Mesenchymal stem cell (in vitro differentiated cells and primary cell): ENCODE measurements at regions not wholly inside any gene's neighbourhood (a gene's known extent, or its start where the extent isn't known, plus 50 kb on each side); places are given as distances from the start of the nearest gene placed in this dataset.

ENCODE experiments used
- DNase-seq: peaks from one replicate; pipeline ENCODE4 v3.0.0-alpha.2; 2013
- H2AFZ ChIP-seq: one replicate; pipeline ENCODE4 v1.6.1; 2013; ENCODE audit warnings: low read depth, mild to moderate bottlenecking, control low read depth, inconsistent platforms, low read length, moderate library complexity
- H2AK5ac ChIP-seq: 2 replicates; pipeline ENCODE4 v1.6.1; 2013; ENCODE audit warnings: low read length, moderate library complexity, mild to moderate bottlenecking, inconsistent platforms; ENCODE audit not compliant: severe bottlenecking
- H2BK120ac ChIP-seq: one replicate; pipeline ENCODE4 v1.6.1; 2013; ENCODE audit warnings: low read depth, mild to moderate bottlenecking, inconsistent platforms, low read length, moderate library complexity
- H2BK12ac ChIP-seq, 2 experiments: one replicate each; pipeline ENCODE4 v1.6.1; 2013; ENCODE audit warnings: inconsistent platforms in 2 of 2, low read length in 2 of 2, mild to moderate bottlenecking in 2 of 2, moderate library complexity in 2 of 2, control low read depth in 1 of 2
- H2BK15ac ChIP-seq: one replicate; pipeline ENCODE4 v1.6.1; 2013; ENCODE audit warnings: mild to moderate bottlenecking, low read depth, inconsistent platforms; ENCODE audit not compliant: poor library complexity, severe bottlenecking
- H2BK5ac ChIP-seq: 2 replicates; pipeline ENCODE4 v1.6.1; 2013; ENCODE audit warnings: low read depth, mild to moderate bottlenecking, low read length, control low read depth, inconsistent platforms; ENCODE audit not compliant: poor library complexity, severe bottlenecking
- H3K14ac ChIP-seq, 2 experiments: one replicate each; pipeline ENCODE4 v1.6.1; 2013; ENCODE audit warnings: inconsistent platforms in 2 of 2, low read length in 2 of 2, control low read depth in 1 of 2, mild to moderate bottlenecking in 1 of 2, moderate library complexity in 1 of 2
- H3K18ac ChIP-seq, 2 experiments: one replicate each; pipeline ENCODE4 v1.6.1; 2013; ENCODE audit warnings: inconsistent platforms in 2 of 2, low read length in 2 of 2, control low read depth in 1 of 2, low read depth in 1 of 2, mild to moderate bottlenecking in 1 of 2
- H3K23ac ChIP-seq, 2 experiments: one replicate each; pipeline ENCODE4 v1.6.1; 2013; ENCODE audit warnings: inconsistent platforms in 2 of 2, low read length in 2 of 2, mild to moderate bottlenecking in 2 of 2, moderate library complexity in 2 of 2, control low read depth in 1 of 2
- H3K27ac ChIP-seq: 2 replicates; pipeline ENCODE4 v1.5.1; 2013; ENCODE audit warnings: mild to moderate bottlenecking, moderate library complexity, low read length, control low read depth, inconsistent platforms; ENCODE audit not compliant: poor library complexity, severe bottlenecking
- H3K27me3 ChIP-seq, 2 experiments: 2 replicates each; pipeline versions ENCODE4 v1.6.1 to v1.7.0; 2013; ENCODE audit warnings: low read length in 2 of 2, mild to moderate bottlenecking in 2 of 2, moderate library complexity in 2 of 2, control low read depth in 1 of 2, inconsistent platforms in 1 of 2; ENCODE audit not compliant: control insufficient read depth in 1 of 2, insufficient read depth in 1 of 2
- H3K36me3 ChIP-seq, 2 experiments: 2 replicates each; pipeline versions ENCODE4 v1.6.1 to v1.7.0; 2013; ENCODE audit warnings: low read length in 2 of 2, control low read depth in 1 of 2, inconsistent platforms in 1 of 2, low read depth in 1 of 2, mild to moderate bottlenecking in 1 of 2; ENCODE audit not compliant: insufficient read depth in 2 of 2, control insufficient read depth in 1 of 2
- H3K4ac ChIP-seq, 2 experiments: one replicate each; pipeline ENCODE4 v1.6.1; 2013; ENCODE audit warnings: inconsistent platforms in 2 of 2, low read length in 2 of 2, mild to moderate bottlenecking in 2 of 2, moderate library complexity in 2 of 2, control low read depth in 1 of 2, low read depth in 1 of 2
- H3K4me1 ChIP-seq: 2 replicates; pipeline ENCODE4 v1.6.1; 2013; ENCODE audit warnings: low read depth, low read length, control low read depth; ENCODE audit not compliant: control insufficient read depth, insufficient read depth
- H3K4me2 ChIP-seq: 2 replicates; pipeline ENCODE4 v1.6.1; 2013; ENCODE audit warnings: low read length, mild to moderate bottlenecking, inconsistent platforms; ENCODE audit not compliant: poor library complexity, severe bottlenecking
- H3K4me3 ChIP-seq, 2 experiments: 2 replicates each; pipeline versions ENCODE4 v1.5.1 to v1.7.0; 2013; ENCODE audit warnings: low read length in 2 of 2, mild to moderate bottlenecking in 2 of 2, control low read depth in 1 of 2, low read depth in 1 of 2; ENCODE audit not compliant: insufficient read depth in 1 of 2
- H3K79me1 ChIP-seq: replicated peaks from 2 replicates; pipeline ENCODE4 v1.6.1; 2013; ENCODE audit warnings: mild to moderate bottlenecking, control low read depth, low read length, inconsistent platforms; ENCODE audit not compliant: poor library complexity, severe bottlenecking
- H3K9ac ChIP-seq: 2 replicates; pipeline ENCODE4 v1.7.0; 2013; ENCODE audit warnings: mild to moderate bottlenecking, low read length, moderate library complexity
- H3K9me3 ChIP-seq: 2 replicates; pipeline ENCODE4 v1.7.0; 2013; ENCODE audit warnings: mild to moderate bottlenecking, low read length; ENCODE audit not compliant: control insufficient read depth
- H4K8ac ChIP-seq: one replicate; pipeline ENCODE4 v1.6.1; 2013; ENCODE audit warnings: inconsistent platforms, mild to moderate bottlenecking, low read length, moderate library complexity
- H4K91ac ChIP-seq: one replicate; pipeline ENCODE4 v1.6.1; 2013; ENCODE audit warnings: mild to moderate bottlenecking, low read length, inconsistent platforms
- WGBS: methylation state at CpG from one replicate; pipeline ENCODE4 v1.1.7; 2013; ENCODE audit warnings: mixed read lengths; 5-methylcytosine and 5-hydroxymethylcytosine counted together

GRCh38 chr13:34578917-34579316 is 363.2 kb upstream of the NBEA start:
- no peaks in the 10 kb centered on the region for H3K79me1 ChIP-seq
- no peak overlapping the region for H3K4me3 ChIP-seq
- no peak overlapping the region for H3K27ac ChIP-seq
- no peaks in the 10 kb centered on the region for H3K27me3 ChIP-seq
- no peaks in the 10 kb centered on the region for H3K9me3 ChIP-seq
- H3K4me1 ChIP-seq, result peaks cover 1% of the 10 kb centered on the region
- no peak overlapping the region for H2BK12ac ChIP-seq
- no peak overlapping the region for H3K14ac ChIP-seq
- H2BK15ac ChIP-seq, result no peak overlapping the region
- no peak overlapping the region for H4K8ac ChIP-seq
- no peak overlapping the region for H3K9ac ChIP-seq
- no peak overlapping the region for H2BK120ac ChIP-seq
- no peak overlapping the region for H3K23ac ChIP-seq
- DNase-seq, result no peak
- H3K36me3 ChIP-seq, result no peaks in the 10 kb centered on the region
- H3K18ac ChIP-seq, result no peak overlapping the region
- no peak overlapping the region for H4K91ac ChIP-seq
- H2AFZ ChIP-seq, result no peak overlapping the region
- H3K4ac ChIP-seq, result no peak overlapping the region
- H3K4me2 ChIP-seq, result no peak overlapping the region
- H2BK5ac ChIP-seq, result no peak overlapping the region
- H2AK5ac ChIP-seq, result no peak overlapping the region

- Histone ChIP-seq H4K91ac (no peak overlapping the region), H3K4me1 (peaks cover 4% of the 10 kb centered on the region), H3K23ac (no peak overlapping the region), H2BK5ac (no peak overlapping the region), H3K36me3 (no peaks in the 10 kb centered on the region), H3K4ac (no peak overlapping the region), H3K9me3 (no peaks in the 10 kb centered on the region), H3K14ac (no peak overlapping the region), H2BK120ac (no peak overlapping the region), H3K4me2 (no peak overlapping the region), H3K18ac (no peak overlapping the region), H3K27ac (no peak overlapping the region), H4K8ac (no peak overlapping the region), H3K9ac (no peak overlapping the region), H3K79me1 (no peaks in the 10 kb centered on the region), H2BK12ac (no peak overlapping the region), H2BK15ac (no peak overlapping the region), H3K27me3 (no peaks in the 10 kb centered on the region), H2AK5ac (no peak overlapping the region), H2AFZ (no peak overlapping the region), H3K4me3 (no peak overlapping the region)
- DNase-seq, result no peak
- WGBS, result 100% methylated on average over 1 of the region's 1 CpG
Observed at GRCh38 chr13:34583181-34583580, 358.9 kb upstream of the NBEA start.

GRCh38 chr13:34587576-34587975 is 354.5 kb upstream of the NBEA start:
- Histone ChIP-seq H3K4me1 (peaks cover 3% of the 10 kb centered on the region), H3K14ac (no peak overlapping the region), H2AK5ac (no peak overlapping the region), H4K91ac (no peak overlapping the region), H3K4me3 (no peak overlapping the region), H2BK5ac (no peak overlapping the region), H3K4me2 (no peak overlapping the region), H3K18ac (no peak overlapping the region), H3K27me3 (no peaks in the 10 kb centered on the region), H3K9ac (no peak overlapping the region), H3K23ac (no peak overlapping the region), H3K79me1 (no peaks in the 10 kb centered on the region), H3K27ac (no peak overlapping the region), H2AFZ (no peak overlapping the region), H2BK120ac (no peak overlapping the region), H4K8ac (no peak overlapping the region), H3K4ac (no peak overlapping the region), H2BK12ac (no peak overlapping the region), H2BK15ac (no peak overlapping the region), H3K9me3 (no peaks in the 10 kb centered on the region), H3K36me3 (no peaks in the 10 kb centered on the region)
- no peak for DNase-seq
- WGBS, result 64% methylated on average over 2 of the region's 3 CpGs

GRCh38 chr13:34588362-34588761 is 353.7 kb upstream of the NBEA start:
- Histone ChIP-seq H3K9ac (no peak overlapping the region), H2BK15ac (no peak overlapping the region), H2BK120ac (no peak overlapping the region), H3K4me3 (no peak overlapping the region), H3K4me1 (peaks cover 3% of the 10 kb centered on the region), H3K27ac (no peak overlapping the region), H3K27me3 (no peaks in the 10 kb centered on the region), H4K91ac (no peak overlapping the region), H3K9me3 (no peaks in the 10 kb centered on the region), H3K4ac (no peak overlapping the region), H3K18ac (no peak overlapping the region), H2BK12ac (no peak overlapping the region), H4K8ac (no peak overlapping the region), H3K79me1 (no peaks in the 10 kb centered on the region), H3K4me2 (no peak overlapping the region), H2AFZ (no peak overlapping the region), H2AK5ac (peak overlapping the region; percentile 27), H3K23ac (no peak overlapping the region), H3K36me3 (no peaks in the 10 kb centered on the region), H3K14ac (no peak overlapping the region), H2BK5ac (no peak overlapping the region)
- WGBS, result 85% methylated on average over 7 of the region's 7 CpGs
- DNase-seq, result no peak
